C4-2B (cell line): ENCODE measurements at regions not wholly inside any gene's neighbourhood (a gene's known extent, or its start where the extent isn't known, plus 50 kb on each side); places are given as distances from the start of the nearest gene placed in this dataset.

Experiments used
- ZFX ChIP-seq: fragments of 450-650 bp; IDR thresholded peaks from 2 replicates; pipeline ENCODE4 v1.6.1; 2017
- TF ChIP-seq, protein P1 (sequence below): fragments of 450-650 bp; conservative IDR thresholded peaks from 2 replicates; pipeline ENCODE4 v1.5.1; 2017; ENCODE audit warnings: mild to moderate bottlenecking

DNA sequence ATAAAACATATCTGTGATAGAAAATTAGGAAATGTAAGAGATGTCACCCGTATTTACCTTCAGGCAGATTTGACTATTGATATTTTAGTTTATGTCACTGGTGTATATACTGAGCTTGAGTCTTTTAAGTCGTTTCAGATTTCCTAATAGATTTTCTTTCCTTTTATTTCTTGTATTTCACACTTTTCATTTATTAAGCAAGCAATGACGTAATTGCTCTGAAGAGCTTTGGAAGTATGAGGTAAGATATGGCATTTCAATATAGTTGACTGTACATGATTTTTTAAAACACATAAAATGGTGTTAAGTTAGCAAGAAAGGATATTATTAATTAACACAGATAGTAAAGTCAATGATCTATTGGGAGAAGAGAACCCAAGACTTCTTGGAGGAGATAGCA lies 652.6 kb downstream of the SORCS1 start:
- TF ChIP-seq, protein P1, sequence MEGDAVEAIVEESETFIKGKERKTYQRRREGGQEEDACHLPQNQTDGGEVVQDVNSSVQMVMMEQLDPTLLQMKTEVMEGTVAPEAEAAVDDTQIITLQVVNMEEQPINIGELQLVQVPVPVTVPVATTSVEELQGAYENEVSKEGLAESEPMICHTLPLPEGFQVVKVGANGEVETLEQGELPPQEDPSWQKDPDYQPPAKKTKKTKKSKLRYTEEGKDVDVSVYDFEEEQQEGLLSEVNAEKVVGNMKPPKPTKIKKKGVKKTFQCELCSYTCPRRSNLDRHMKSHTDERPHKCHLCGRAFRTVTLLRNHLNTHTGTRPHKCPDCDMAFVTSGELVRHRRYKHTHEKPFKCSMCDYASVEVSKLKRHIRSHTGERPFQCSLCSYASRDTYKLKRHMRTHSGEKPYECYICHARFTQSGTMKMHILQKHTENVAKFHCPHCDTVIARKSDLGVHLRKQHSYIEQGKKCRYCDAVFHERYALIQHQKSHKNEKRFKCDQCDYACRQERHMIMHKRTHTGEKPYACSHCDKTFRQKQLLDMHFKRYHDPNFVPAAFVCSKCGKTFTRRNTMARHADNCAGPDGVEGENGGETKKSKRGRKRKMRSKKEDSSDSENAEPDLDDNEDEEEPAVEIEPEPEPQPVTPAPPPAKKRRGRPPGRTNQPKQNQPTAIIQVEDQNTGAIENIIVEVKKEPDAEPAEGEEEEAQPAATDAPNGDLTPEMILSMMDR = no peak
- TF ChIP-seq ZFX = no peak
